Ovary (tissue), 3 donors: ENCODE measurements at regions not wholly inside any gene's neighbourhood (a gene's known extent, or its start where the extent isn't known, plus 50 kb on each side); places are given as distances from the start of the nearest gene placed in this dataset.

ENCODE experiments used
- POLR2A ChIP-seq: fragments of 450-650 bp; IDR thresholded peaks from one replicate; pipeline ENCODE4 v1.6.1; 2017; ENCODE audit warnings: antibody characterized with exemption, mild to moderate bottlenecking, moderate library complexity
- TF ChIP-seq, protein P1 (sequence below), 3 donors: fragments of 450-650 bp in 2 of 3; fragments of 200-600 bp in 1 of 3; IDR thresholded peaks; one replicate each; pipeline versions ENCODE4 v1.5.1 to v1.8.0; 2016 to 2022; ENCODE audit warnings: antibody characterized with exemption in 3 of 3, mild to moderate bottlenecking in 1 of 3
- donor health status: DM: no; HTN: no; CAD: no.

- no peak for TF ChIP-seq POLR2A
- TF ChIP-seq, protein P1, sequence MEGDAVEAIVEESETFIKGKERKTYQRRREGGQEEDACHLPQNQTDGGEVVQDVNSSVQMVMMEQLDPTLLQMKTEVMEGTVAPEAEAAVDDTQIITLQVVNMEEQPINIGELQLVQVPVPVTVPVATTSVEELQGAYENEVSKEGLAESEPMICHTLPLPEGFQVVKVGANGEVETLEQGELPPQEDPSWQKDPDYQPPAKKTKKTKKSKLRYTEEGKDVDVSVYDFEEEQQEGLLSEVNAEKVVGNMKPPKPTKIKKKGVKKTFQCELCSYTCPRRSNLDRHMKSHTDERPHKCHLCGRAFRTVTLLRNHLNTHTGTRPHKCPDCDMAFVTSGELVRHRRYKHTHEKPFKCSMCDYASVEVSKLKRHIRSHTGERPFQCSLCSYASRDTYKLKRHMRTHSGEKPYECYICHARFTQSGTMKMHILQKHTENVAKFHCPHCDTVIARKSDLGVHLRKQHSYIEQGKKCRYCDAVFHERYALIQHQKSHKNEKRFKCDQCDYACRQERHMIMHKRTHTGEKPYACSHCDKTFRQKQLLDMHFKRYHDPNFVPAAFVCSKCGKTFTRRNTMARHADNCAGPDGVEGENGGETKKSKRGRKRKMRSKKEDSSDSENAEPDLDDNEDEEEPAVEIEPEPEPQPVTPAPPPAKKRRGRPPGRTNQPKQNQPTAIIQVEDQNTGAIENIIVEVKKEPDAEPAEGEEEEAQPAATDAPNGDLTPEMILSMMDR (IDR thresholded peaks at IDR 0.05), result no peak
These were observed 622.1 kb downstream of the ARL4A start for GRCh38 chr7:13309535-13309934.
